ENCODE measurements at regions not wholly inside any gene's neighbourhood (a gene's known extent, or its start where the extent isn't known, plus 50 kb on each side); places are given as distances from the start of the nearest gene placed in this dataset.
"Not testable (repeated sequence)": the region's sequence is repeated elsewhere in the genome, so short reads cannot be mapped to it uniquely, and the experiment has no call there.

DNA sequence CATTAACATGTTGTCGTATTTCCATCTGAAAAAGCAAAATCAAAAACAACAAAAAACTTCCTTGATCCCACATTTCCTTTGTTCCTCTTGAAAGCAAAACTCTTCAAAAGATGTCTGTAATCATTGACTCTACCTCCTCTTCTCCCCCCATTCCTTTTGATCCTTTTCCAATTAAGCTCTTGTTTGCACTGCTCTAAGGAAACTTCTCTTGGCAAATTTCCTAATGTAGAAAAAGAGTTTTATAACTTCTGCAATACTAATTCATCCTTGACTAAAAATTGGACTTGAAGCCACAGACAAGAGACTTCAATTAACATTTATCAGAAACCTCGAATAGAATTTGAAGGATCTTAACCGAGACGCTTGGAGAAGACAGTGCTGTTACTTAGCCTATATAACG, 317.1 kb upstream of the SEMA3C start:
- no peak for DNase-seq (ENCODE audit: low read depth, low spot score)
- H3K27me3 ChIP-seq (ENCODE audit: insufficient read depth, insufficient read length), result no peaks in the 10 kb centered on the region
- TF ChIP-seq ZNF274 (IDR thresholded peaks at IDR 0.05; ENCODE audit: low read depth, low read length) (no peak), YY1 (IDR thresholded peaks at IDR 0.05; ENCODE audit: insufficient read depth, insufficient read length) (no peak), SUZ12 (IDR thresholded peaks at IDR 0.05; ENCODE audit: extremely low read depth, insufficient read depth, insufficient read length) (no peak)
- no peaks in the 10 kb centered on the region for H3K36me3 ChIP-seq (ENCODE audit: insufficient read depth, insufficient read length, low read length)
- H3K4me3 ChIP-seq (ENCODE audit: insufficient read length, low read depth), result no peak overlapping the region
- H3K9ac ChIP-seq (ENCODE audit: insufficient read length, low read depth), result no peak overlapping the region
- no peaks in the 10 kb centered on the region for H3K4me1 ChIP-seq (ENCODE audit: insufficient read depth, insufficient read length)
- H3K9me3 ChIP-seq (ENCODE audit: insufficient read depth, low read length), result no peaks in the 10 kb centered on the region

DNA sequence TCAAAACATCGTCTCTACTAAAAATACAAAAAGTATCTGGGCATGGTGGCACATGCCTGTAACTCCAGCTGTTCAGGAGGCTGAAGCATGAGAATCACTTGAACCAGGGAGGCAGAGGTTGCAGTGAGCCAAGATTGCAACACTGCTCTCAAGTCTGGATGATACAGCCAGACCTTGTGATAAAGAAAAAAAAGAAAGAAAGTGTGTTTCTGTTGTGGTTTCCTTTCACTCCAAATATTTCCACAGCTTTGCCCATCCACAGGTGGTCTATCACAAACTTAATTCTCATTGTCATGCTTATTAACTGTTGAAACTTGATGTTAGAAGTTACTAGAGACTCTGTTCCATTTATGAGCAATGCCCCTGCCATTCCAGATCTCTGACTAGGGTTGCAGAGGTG, 316.0 kb upstream of the SEMA3C start:
- TF ChIP-seq YY1 (IDR thresholded peaks at IDR 0.05; ENCODE audit: insufficient read depth, insufficient read length) (no peak), SUZ12 (IDR thresholded peaks at IDR 0.05; ENCODE audit: extremely low read depth, insufficient read depth, insufficient read length) (no peak), ZNF274 (IDR thresholded peaks at IDR 0.05; ENCODE audit: low read depth, low read length) (no peak)
- Histone ChIP-seq H3K36me3 (ENCODE audit: insufficient read depth, insufficient read length, low read length) (no peaks in the 10 kb centered on the region), H3K4me1 (ENCODE audit: insufficient read depth, insufficient read length) (no peaks in the 10 kb centered on the region), H3K9ac (ENCODE audit: insufficient read length, low read depth) (no peak overlapping the region), H3K4me3 (ENCODE audit: insufficient read length, low read depth) (no peak overlapping the region), H3K27me3 (ENCODE audit: insufficient read depth, insufficient read length) (no peaks in the 10 kb centered on the region), H3K9me3 (ENCODE audit: insufficient read depth, low read length) (no peaks in the 10 kb centered on the region)
- no peak for DNase-seq (ENCODE audit: low read depth, low spot score)

DNA sequence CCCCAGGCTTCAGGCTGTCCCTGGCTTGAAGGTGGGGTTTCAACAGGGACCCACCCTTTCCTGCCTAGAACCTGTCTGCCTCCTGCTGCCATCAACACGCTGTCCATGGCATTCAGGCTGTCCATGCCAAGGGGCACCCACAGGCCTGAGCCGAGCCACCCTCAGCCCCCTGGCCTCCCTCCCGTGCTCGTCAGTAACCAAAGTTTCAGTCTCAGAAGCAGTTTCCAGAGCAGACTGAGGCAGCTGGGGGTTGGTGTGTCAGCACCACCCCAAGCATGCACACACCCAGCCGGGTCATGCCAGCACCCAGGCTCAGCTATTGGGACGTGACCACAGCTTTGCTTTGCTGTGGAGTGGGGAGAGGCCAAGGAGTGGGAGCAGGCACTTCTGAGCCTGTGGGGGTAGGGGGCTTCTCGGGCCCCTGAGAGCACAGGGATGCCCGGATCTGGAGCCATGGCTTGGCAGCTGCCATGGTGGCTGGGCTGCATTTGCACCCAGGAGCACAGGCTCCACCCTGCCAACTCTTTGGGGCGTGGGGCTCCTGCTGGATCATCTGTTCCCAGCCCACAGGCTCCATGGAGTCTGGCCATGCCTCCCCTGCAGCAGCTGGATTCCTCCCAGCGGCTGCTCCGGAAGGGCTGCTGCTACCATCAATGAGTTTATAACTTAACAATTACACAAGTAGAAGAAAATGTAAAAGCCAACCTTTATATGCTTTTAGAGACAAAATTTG, 314.5 kb upstream of the SEMA3C start:
- Histone ChIP-seq H3K4me3 (ENCODE audit: insufficient read length, low read depth) (no peak overlapping the region), H3K9me3 (ENCODE audit: insufficient read depth, low read length) (no peaks in the 10 kb centered on the region), H3K36me3 (ENCODE audit: insufficient read depth, insufficient read length, low read length) (no peaks in the 10 kb centered on the region), H3K27me3 (ENCODE audit: insufficient read depth, insufficient read length) (no peaks in the 10 kb centered on the region), H3K9ac (ENCODE audit: insufficient read length, low read depth) (no peak overlapping the region), H3K4me1 (ENCODE audit: insufficient read depth, insufficient read length) (no peaks in the 10 kb centered on the region)
- TF ChIP-seq SUZ12 (IDR thresholded peaks at IDR 0.05; ENCODE audit: extremely low read depth, insufficient read depth, insufficient read length) (no peak), YY1 (IDR thresholded peaks at IDR 0.05; ENCODE audit: insufficient read depth, insufficient read length) (no peak), ZNF274 (IDR thresholded peaks at IDR 0.05; ENCODE audit: low read depth, low read length) (no peak)
- DNase-seq (ENCODE audit: low read depth, low spot score), result no peak

DNA sequence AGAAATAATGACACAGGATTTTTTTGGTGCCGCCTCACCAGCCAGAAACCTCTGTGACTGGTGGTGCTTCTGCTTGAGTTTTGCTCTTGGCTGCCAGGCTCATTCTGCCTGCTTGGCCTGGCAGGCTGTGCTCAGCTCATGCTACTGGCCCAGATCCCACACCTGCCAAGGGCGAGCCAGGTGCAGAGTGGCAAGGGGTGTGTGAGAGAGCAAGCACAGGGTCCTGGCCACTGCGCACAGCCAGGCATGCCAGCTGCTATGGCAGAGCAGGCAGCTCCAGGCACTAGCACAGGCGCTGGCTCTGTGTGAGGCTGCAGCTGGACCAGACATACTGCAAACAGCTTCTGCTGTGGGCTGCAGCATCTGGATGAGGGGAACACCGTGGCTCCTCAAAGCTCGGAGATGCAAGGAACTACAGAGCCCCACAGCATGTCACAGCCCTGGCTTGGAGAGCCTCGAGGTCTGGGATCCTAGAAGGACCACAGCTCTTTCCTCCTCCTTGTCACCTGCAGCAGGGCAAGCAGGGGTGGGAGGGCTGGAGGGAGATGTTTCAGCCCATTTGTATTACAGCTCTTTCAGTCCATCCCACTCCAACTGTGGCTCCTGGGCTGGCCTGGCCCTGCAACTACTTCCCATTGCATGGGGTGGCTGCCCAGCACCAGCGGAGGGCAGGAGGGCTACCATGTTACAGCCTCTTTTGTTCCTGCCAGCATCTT, 313.4 kb upstream of the SEMA3C start:
- no peaks in the 10 kb centered on the region for H3K4me1 ChIP-seq (ENCODE audit: insufficient read depth, insufficient read length)
- TF ChIP-seq YY1 (IDR thresholded peaks at IDR 0.05; ENCODE audit: insufficient read depth, insufficient read length), result no peak
- no peak for TF ChIP-seq ZNF274 (IDR thresholded peaks at IDR 0.05; ENCODE audit: low read depth, low read length)
- TF ChIP-seq SUZ12 (IDR thresholded peaks at IDR 0.05; ENCODE audit: extremely low read depth, insufficient read depth, insufficient read length), result no peak
- no peaks in the 10 kb centered on the region for H3K36me3 ChIP-seq (ENCODE audit: insufficient read depth, insufficient read length, low read length)
- H3K9me3 ChIP-seq (ENCODE audit: insufficient read depth, low read length), result no peaks in the 10 kb centered on the region
- no peak overlapping the region for H3K9ac ChIP-seq (ENCODE audit: insufficient read length, low read depth)
- no peak for DNase-seq (ENCODE audit: low read depth, low spot score)
- H3K27me3 ChIP-seq (ENCODE audit: insufficient read depth, insufficient read length), result no peaks in the 10 kb centered on the region
- H3K4me3 ChIP-seq (ENCODE audit: insufficient read length, low read depth), result no peak overlapping the region

DNA sequence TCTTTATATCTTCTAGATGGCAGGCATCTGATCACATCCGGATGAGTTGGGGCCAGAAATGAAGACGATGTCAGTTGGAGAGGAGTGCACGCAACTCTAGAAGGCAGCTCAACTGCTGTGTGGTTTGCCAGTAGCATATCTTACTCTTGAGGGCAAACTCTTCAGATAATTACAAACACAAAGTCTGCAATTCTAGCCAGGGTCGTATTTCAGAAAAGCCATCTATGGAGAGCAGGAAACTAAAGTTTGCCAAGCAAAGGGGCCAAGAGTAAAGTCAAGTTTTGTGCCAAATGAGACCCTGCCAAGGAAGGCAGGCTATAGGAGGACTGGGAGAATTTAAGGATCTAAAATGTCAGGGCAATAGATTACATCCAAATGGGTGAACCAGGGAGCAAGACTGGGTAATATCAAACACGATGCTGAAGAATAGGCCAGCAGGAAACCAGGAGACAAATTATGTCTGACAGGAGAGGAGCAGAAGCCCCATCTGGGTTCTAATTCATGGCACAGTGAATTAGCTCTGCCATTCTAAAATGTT, 312.5 kb upstream of the SEMA3C start:
- H3K4me3 ChIP-seq (ENCODE audit: insufficient read length, low read depth), result no peak overlapping the region
- no peaks in the 10 kb centered on the region for H3K9me3 ChIP-seq (ENCODE audit: insufficient read depth, low read length)
- no peak for DNase-seq (ENCODE audit: low read depth, low spot score)
- no peaks in the 10 kb centered on the region for H3K27me3 ChIP-seq (ENCODE audit: insufficient read depth, insufficient read length)
- H3K4me1 ChIP-seq (ENCODE audit: insufficient read depth, insufficient read length), result no peaks in the 10 kb centered on the region
- no peaks in the 10 kb centered on the region for H3K36me3 ChIP-seq (ENCODE audit: insufficient read depth, insufficient read length, low read length)
- TF ChIP-seq ZNF274 (IDR thresholded peaks at IDR 0.05; ENCODE audit: low read depth, low read length), result no peak
- no peak for TF ChIP-seq YY1 (IDR thresholded peaks at IDR 0.05; ENCODE audit: insufficient read depth, insufficient read length)
- no peak for TF ChIP-seq SUZ12 (IDR thresholded peaks at IDR 0.05; ENCODE audit: extremely low read depth, insufficient read depth, insufficient read length)
- H3K9ac ChIP-seq (ENCODE audit: insufficient read length, low read depth), result no peak overlapping the region

DNA sequence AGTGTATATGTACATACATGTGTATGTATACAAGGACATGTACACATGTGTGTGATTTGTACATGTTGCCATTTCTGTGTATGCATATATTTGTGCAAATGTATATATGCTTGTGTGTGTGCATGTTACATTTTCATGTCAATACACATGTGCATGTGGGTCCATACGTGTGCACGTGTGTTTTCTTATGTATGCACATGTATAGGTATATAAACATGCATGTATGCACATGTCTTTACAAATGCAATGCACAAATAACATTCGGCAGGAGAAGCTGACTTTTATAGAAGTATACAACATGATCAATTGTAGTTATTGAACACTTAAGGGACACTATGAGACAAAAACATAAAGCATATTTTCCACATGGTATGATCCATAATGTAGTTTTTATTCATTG, 307.4 kb upstream of the SEMA3C start:
- Histone ChIP-seq H3K9me3 (ENCODE audit: insufficient read depth, low read length) (peaks cover 9% of the 10 kb centered on the region; the same call in 1 of the 2 replicates), H3K9ac (ENCODE audit: insufficient read length, low read depth) (no peak overlapping the region)
- TF ChIP-seq SUZ12 (IDR thresholded peaks at IDR 0.05; ENCODE audit: extremely low read depth, insufficient read depth, insufficient read length) (no peak), ZNF274 (IDR thresholded peaks at IDR 0.05; ENCODE audit: low read depth, low read length) (no peak), YY1 (IDR thresholded peaks at IDR 0.05; ENCODE audit: insufficient read depth, insufficient read length) (no peak)

DNA sequence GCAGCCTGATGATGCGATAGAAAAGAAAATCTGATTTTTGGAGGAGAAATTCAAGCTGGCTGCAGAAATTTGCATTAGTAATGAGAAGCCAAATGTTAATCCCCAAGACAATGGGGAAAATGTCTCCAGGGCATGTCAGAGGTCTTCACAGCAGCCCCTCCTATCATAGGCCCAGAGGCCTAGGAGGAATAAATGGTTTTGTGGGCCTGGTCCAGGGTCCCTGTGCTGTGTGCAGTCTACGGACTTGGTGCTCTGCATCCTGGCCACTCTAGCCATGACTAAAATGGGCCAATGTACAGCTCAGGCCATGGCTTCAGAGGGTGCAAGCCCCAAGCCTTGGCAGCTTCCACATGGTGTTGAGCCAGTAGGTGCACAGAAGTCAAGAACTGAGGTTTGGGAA, 303.8 kb upstream of the SEMA3C start:
- not testable (repeated sequence) for H3K4me3 ChIP-seq (ENCODE audit: insufficient read length, low read depth); H3K4me1 ChIP-seq (ENCODE audit: insufficient read depth, insufficient read length); H3K27me3 ChIP-seq (ENCODE audit: insufficient read depth, insufficient read length); DNase-seq (ENCODE audit: low read depth, low spot score); H3K9me3 ChIP-seq (ENCODE audit: insufficient read depth, low read length); H3K36me3 ChIP-seq (ENCODE audit: insufficient read depth, insufficient read length, low read length); H3K9ac ChIP-seq (ENCODE audit: insufficient read length, low read depth)

More for the DNA sequence above, 307.4 kb upstream of the SEMA3C start:
- H3K27me3 ChIP-seq (ENCODE audit: insufficient read depth, insufficient read length), result no peaks in the 10 kb centered on the region
- no peak for DNase-seq (ENCODE audit: low read depth, low spot score)
- no peaks in the 10 kb centered on the region for H3K36me3 ChIP-seq (ENCODE audit: insufficient read depth, insufficient read length, low read length)
- no peak overlapping the region for H3K4me3 ChIP-seq (ENCODE audit: insufficient read length, low read depth)
- no peaks in the 10 kb centered on the region for H3K4me1 ChIP-seq (ENCODE audit: insufficient read depth, insufficient read length)
